ENCODE measurements at regions not wholly inside any gene's neighbourhood (a gene's known extent, or its start where the extent isn't known, plus 50 kb on each side); places are given as distances from the start of the nearest gene placed in this dataset.

- no peak for DNase-seq
- ATAC-seq: no peak
- intact Hi-C loops (cut with DNase I): no loop called here
These were observed 535.2 kb upstream of the CLINT1 start for GRCh38 chr5:158394102-158394501.

GRCh38 chr5:158393457-158393856 lies 534.5 kb upstream of the CLINT1 start:
- ATAC-seq: no peak
- intact Hi-C loops (cut with DNase I): no loop called here
- DNase-seq: no peak

GRCh38 chr5:158392753-158393152 lies 533.8 kb upstream of the CLINT1 start:
- intact Hi-C loops (cut with DNase I): no loop called here
- no peak for DNase-seq
- no peak for ATAC-seq

GRCh38 chr5:158390577-158390976 lies 531.6 kb upstream of the CLINT1 start:
- ATAC-seq (peak in 1 of 2 donors; percentile 25), DNase-seq (no peak)
- intact Hi-C loops (cut with DNase I): no loop called here

- DNase-seq (no peak), ATAC-seq (peak in 1 of 2 donors; percentile 50)
- intact Hi-C loops (cut with DNase I): no loop called here
These were observed 530.8 kb upstream of the CLINT1 start for GRCh38 chr5:158389786-158390185.

GRCh38 chr5:158388021-158388420 lies 529.1 kb upstream of the CLINT1 start:
- intact Hi-C loops (cut with DNase I): no loop called here
- DNase-seq (no peak), ATAC-seq (no peak)

GRCh38 chr5:158387499-158387898 lies 528.6 kb upstream of the CLINT1 start:
- intact Hi-C loops (cut with DNase I): no loop called here
- ATAC-seq (no peak), DNase-seq (no peak)

- intact Hi-C loops (cut with DNase I): no loop called here
- no peak for ATAC-seq
- no peak for DNase-seq
These were observed 527.0 kb upstream of the CLINT1 start for GRCh38 chr5:158385982-158386381.

- intact Hi-C loops (cut with DNase I): no loop called here
- ATAC-seq (peak in 1 of 2 donors; percentile 74), DNase-seq (peak; percentile 18)
These were observed 525.9 kb upstream of the CLINT1 start for GRCh38 chr5:158384535-158385481.

GRCh38 chr5:158383486-158383885 lies 524.5 kb upstream of the CLINT1 start:
- intact Hi-C loops (cut with DNase I): no loop called here
- DNase-seq: no peak
- ATAC-seq: no peak

GRCh38 chr5:158382473-158382872 lies 523.5 kb upstream of the CLINT1 start:
- intact Hi-C loops (cut with DNase I): no loop called here
- DNase-seq: peak; percentile 78
- ATAC-seq: peak; percentile 94 to 97

- DNase-seq: no peak
- peak in 1 of 2 donors; percentile 50 for ATAC-seq
- intact Hi-C loops (cut with DNase I): no loop called here
These were observed 522.7 kb upstream of the CLINT1 start for GRCh38 chr5:158381614-158382160.

- ATAC-seq (peak; percentile 16 to 25), DNase-seq (no peak)
- intact Hi-C loops (cut with DNase I): no loop called here
These were observed 521.7 kb upstream of the CLINT1 start for GRCh38 chr5:158380661-158381060.

- ATAC-seq (no peak), DNase-seq (no peak)
- intact Hi-C loops (cut with DNase I): no loop called here
These were observed 520.0 kb upstream of the CLINT1 start for GRCh38 chr5:158378931-158379330.

- ATAC-seq: no peak
- intact Hi-C loops (cut with DNase I): no loop called here
- no peak for DNase-seq
These were observed 517.7 kb upstream of the CLINT1 start for GRCh38 chr5:158376679-158377078.

GRCh38 chr5:158375531-158375930 lies 516.6 kb upstream of the CLINT1 start:
- intact Hi-C loops (cut with DNase I): no loop called here
- ATAC-seq: no peak
- DNase-seq: no peak

GRCh38 chr5:158373608-158374395 lies 514.9 kb upstream of the CLINT1 start:
- intact Hi-C loops (cut with DNase I): no loop called here
- DNase-seq: no peak

GRCh38 chr5:158369241-158369640 lies 510.3 kb upstream of the CLINT1 start:
- DNase-seq (no peak), ATAC-seq (no peak)
- intact Hi-C loops (cut with DNase I): no loop called here

More at GRCh38 chr5:158373608-158374395, 514.9 kb upstream of the CLINT1 start:
- no peak for ATAC-seq

GRCh38 chr5:158368686-158369085 lies 509.7 kb upstream of the CLINT1 start:
- DNase-seq: no peak
- ATAC-seq: no peak
- intact Hi-C loops (cut with DNase I): no loop called here

GRCh38 chr5:158364367-158364766 lies 505.4 kb upstream of the CLINT1 start:
- intact Hi-C loops (cut with DNase I): no loop called here
- ATAC-seq: no peak

More at GRCh38 chr5:158364367-158364766, 505.4 kb upstream of the CLINT1 start:
- no peak for DNase-seq

Measured in left cardiac atrium (tissue), 4 donors.